GM21737 (cell line): ENCODE measurements at regions not wholly inside any gene's neighbourhood (a gene's known extent, or its start where the extent isn't known, plus 50 kb on each side); places are given as distances from the start of the nearest gene placed in this dataset.

ENCODE experiments used
- ATAC-seq: cut with Tn5 transposase; IDR thresholded peaks from one replicate; pipeline ENCODE4 v1.9.1; 2021; ENCODE audit warnings: mild to moderate bottlenecking, moderate library complexity; ENCODE audit not compliant: unreplicated experiment

GRCh38 chr4:81522711-81523110, 51.0 kb upstream of the RASGEF1B start:
- no peak for ATAC-seq

- no peak for ATAC-seq
Observed at GRCh38 chr4:81521708-81522107, 50.0 kb upstream of the RASGEF1B start.
